H1 (cell line): ENCODE measurements at regions not wholly inside any gene's neighbourhood (a gene's known extent, or its start where the extent isn't known, plus 50 kb on each side); places are given as distances from the start of the nearest gene placed in this dataset.

Experiments
- CEBPB ChIP-seq: IDR thresholded peaks from 2 replicates; pipeline ENCODE4 v1.6.1; 2012; ENCODE audit warnings: low read depth, low read length
- JUND ChIP-seq: IDR thresholded peaks from 2 replicates; pipeline ENCODE4 v1.6.1; 2011; ENCODE audit warnings: mild to moderate bottlenecking, improper control_type of control experiment, low read length
- PHF8 ChIP-seq: fragments of 200-600 bp; sonication (generic); conservative IDR thresholded peaks from 2 replicates; pipeline ENCODE4 v1.7.1; 2012; ENCODE audit warnings: low read depth, mild to moderate bottlenecking, inconsistent platforms, low read length, moderate library complexity
- RNF2 ChIP-seq: fragments of 200-900, 300-1000 bp; sonication (generic); IDR thresholded peaks from 2 replicates; pipeline ENCODE4 v1.7.1; 2016; ENCODE audit warnings: borderline replicate concordance, low read depth, mild to moderate bottlenecking, antibody characterized with exemption, low read length; ENCODE audit not compliant: poor library complexity, severe bottlenecking; ENCODE audit errors: missing control alignments
- TF ChIP-seq, protein P1 (sequence below): IDR thresholded peaks from 2 replicates; pipeline ENCODE4 v1.6.1; 2011; ENCODE audit warnings: low read depth, mild to moderate bottlenecking, low read length; ENCODE audit not compliant: insufficient read depth
- TF ChIP-seq, protein P2 (sequence below): IDR thresholded peaks from 2 replicates; pipeline ENCODE4 v1.6.1; 2012; ENCODE audit warnings: inconsistent platforms
- TF ChIP-seq, protein P3 (sequence below), 3 experiments: IDR thresholded peaks; 1 replicate in 2 of 3; 2 replicates in 1 of 3; pipeline versions ENCODE4 v1.5.1 to v1.6.1; 2011; ENCODE audit warnings: low read length in 3 of 3, mild to moderate bottlenecking in 3 of 3, inconsistent platforms in 2 of 3, low read depth in 1 of 3, moderate library complexity in 1 of 3; ENCODE audit not compliant: insufficient read depth in 1 of 3; ENCODE audit errors: control extremely low read depth in 1 of 3

DNA sequence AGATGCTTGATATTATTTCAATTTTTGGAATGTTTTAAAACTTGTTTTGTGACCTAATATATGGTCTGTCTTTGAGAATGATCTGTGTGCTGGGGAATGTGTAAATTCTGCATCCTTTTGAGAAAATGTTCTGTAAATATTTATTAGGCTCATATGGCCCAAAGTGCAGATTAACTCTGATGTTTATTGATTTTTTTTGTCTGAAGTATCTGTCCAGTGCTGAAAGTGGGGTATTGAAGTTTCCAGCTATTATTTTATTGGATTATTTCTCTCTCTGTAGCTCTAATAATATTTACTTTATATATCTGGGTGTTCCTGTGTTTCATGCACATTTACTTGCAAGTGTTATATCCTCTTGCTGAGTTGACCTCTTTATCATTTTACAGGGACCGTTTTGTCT lies 1397.2 kb downstream of the PLA2G4A start:
- TF ChIP-seq, protein P1, sequence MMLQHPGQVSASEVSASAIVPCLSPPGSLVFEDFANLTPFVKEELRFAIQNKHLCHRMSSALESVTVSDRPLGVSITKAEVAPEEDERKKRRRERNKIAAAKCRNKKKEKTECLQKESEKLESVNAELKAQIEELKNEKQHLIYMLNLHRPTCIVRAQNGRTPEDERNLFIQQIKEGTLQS = no peak
- TF ChIP-seq, protein P2, sequence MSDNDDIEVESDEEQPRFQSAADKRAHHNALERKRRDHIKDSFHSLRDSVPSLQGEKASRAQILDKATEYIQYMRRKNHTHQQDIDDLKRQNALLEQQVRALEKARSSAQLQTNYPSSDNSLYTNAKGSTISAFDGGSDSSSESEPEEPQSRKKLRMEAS = no peak
- TF ChIP-seq PHF8 = no peak
- no peak for TF ChIP-seq CEBPB
- no peak for TF ChIP-seq RNF2
- TF ChIP-seq JUND = no peak
- TF ChIP-seq, protein P3, sequence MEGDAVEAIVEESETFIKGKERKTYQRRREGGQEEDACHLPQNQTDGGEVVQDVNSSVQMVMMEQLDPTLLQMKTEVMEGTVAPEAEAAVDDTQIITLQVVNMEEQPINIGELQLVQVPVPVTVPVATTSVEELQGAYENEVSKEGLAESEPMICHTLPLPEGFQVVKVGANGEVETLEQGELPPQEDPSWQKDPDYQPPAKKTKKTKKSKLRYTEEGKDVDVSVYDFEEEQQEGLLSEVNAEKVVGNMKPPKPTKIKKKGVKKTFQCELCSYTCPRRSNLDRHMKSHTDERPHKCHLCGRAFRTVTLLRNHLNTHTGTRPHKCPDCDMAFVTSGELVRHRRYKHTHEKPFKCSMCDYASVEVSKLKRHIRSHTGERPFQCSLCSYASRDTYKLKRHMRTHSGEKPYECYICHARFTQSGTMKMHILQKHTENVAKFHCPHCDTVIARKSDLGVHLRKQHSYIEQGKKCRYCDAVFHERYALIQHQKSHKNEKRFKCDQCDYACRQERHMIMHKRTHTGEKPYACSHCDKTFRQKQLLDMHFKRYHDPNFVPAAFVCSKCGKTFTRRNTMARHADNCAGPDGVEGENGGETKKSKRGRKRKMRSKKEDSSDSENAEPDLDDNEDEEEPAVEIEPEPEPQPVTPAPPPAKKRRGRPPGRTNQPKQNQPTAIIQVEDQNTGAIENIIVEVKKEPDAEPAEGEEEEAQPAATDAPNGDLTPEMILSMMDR (IDR thresholded peaks at IDR 0.05; ENCODE audit: control extremely low read depth in 1 of 3, insufficient read depth in 1 of 3, low read depth in 1 of 3, low read length in 3 of 3) = no peak
